Adrenal gland (tissue), 5 donors: ENCODE measurements at regions not wholly inside any gene's neighbourhood (a gene's known extent, or its start where the extent isn't known, plus 50 kb on each side); places are given as distances from the start of the nearest gene placed in this dataset.

Experiments
- POLR2A ChIP-seq, 2 donors: fragments of 450-650 bp; IDR thresholded peaks; one replicate each; pipeline ENCODE4 v1.6.1; 2017; ENCODE audit warnings: antibody characterized with exemption in 2 of 2, mild to moderate bottlenecking in 2 of 2, moderate library complexity in 1 of 2
- TF ChIP-seq, protein P1 (sequence below), 6 experiments: fragments of 450-650 bp in 4 of 6; fragments of 200-600 bp in 2 of 6; sonication (generic) in 1 of 6; IDR thresholded peaks; 1 replicate in 5 of 6; 2 replicates in 1 of 6; pipeline versions ENCODE4 v1.5.1 to v1.8.0; 2016 to 2021; ENCODE audit warnings: antibody characterized with exemption in 6 of 6, mild to moderate bottlenecking in 2 of 6, moderate library complexity in 1 of 6
- donor health status: DM: no; HTN: no; CAD: no.

DNA sequence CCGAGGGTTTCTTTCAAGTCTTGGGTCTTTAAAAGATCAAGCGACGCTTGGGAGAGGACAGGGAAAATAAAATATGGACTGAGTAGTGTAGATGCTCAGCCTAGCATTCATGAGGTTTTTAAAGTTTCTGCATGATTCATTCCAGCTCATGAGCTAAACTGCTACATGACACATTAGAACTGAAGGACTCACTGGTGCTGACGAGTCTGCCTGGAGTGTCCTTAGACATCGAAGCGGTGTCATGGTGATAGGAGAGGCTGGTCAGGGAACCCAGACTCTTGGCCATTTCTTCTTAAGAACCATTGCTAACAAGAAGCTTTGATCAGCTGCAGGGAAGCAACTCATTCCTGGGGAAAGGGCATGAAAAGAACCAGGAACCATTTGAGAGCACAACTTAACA, 158.6 kb downstream of the TRIML1 start:
- TF ChIP-seq, protein P1, sequence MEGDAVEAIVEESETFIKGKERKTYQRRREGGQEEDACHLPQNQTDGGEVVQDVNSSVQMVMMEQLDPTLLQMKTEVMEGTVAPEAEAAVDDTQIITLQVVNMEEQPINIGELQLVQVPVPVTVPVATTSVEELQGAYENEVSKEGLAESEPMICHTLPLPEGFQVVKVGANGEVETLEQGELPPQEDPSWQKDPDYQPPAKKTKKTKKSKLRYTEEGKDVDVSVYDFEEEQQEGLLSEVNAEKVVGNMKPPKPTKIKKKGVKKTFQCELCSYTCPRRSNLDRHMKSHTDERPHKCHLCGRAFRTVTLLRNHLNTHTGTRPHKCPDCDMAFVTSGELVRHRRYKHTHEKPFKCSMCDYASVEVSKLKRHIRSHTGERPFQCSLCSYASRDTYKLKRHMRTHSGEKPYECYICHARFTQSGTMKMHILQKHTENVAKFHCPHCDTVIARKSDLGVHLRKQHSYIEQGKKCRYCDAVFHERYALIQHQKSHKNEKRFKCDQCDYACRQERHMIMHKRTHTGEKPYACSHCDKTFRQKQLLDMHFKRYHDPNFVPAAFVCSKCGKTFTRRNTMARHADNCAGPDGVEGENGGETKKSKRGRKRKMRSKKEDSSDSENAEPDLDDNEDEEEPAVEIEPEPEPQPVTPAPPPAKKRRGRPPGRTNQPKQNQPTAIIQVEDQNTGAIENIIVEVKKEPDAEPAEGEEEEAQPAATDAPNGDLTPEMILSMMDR (IDR thresholded peaks at IDR 0.05), result no peak
- no peak for TF ChIP-seq POLR2A (IDR thresholded peaks at IDR 0.05)
